Ishikawa (cell line): ENCODE measurements at regions not wholly inside any gene's neighbourhood (a gene's known extent, or its start where the extent isn't known, plus 50 kb on each side); places are given as distances from the start of the nearest gene placed in this dataset.

Source experiments
- CEBPB ChIP-seq: IDR thresholded peaks from 2 replicates; pipeline ENCODE4 v1.6.1; 2012
- CREB1 ChIP-seq: IDR thresholded peaks from 2 replicates; pipeline ENCODE4 v1.6.1; 2012; ENCODE audit warnings: low read depth
- EGR1 ChIP-seq: IDR thresholded peaks from 2 replicates; pipeline ENCODE4 v1.6.1; 2012
- EP300 ChIP-seq: IDR thresholded peaks from 2 replicates; pipeline ENCODE4 v1.6.1; 2012; ENCODE audit warnings: borderline replicate concordance
- FOXM1 ChIP-seq: IDR thresholded peaks from 2 replicates; pipeline ENCODE4 v1.6.1; 2012; ENCODE audit warnings: low read depth, borderline replicate concordance
- NFIC ChIP-seq: IDR thresholded peaks from 2 replicates; pipeline ENCODE4 v1.6.1; 2012
- RAD21 ChIP-seq: IDR thresholded peaks from 2 replicates; pipeline ENCODE4 v1.6.1; 2012; ENCODE audit warnings: low read depth
- TAF1 ChIP-seq: IDR thresholded peaks from 2 replicates; pipeline ENCODE4 v1.6.1; 2012; ENCODE audit warnings: low read depth, mild to moderate bottlenecking
- TCF12 ChIP-seq: IDR thresholded peaks from 2 replicates; pipeline ENCODE4 v1.6.1; 2012; ENCODE audit warnings: low read depth
- TEAD4 ChIP-seq: IDR thresholded peaks from 2 replicates; pipeline ENCODE4 v1.6.1; 2012
- YY1 ChIP-seq: IDR thresholded peaks from 2 replicates; pipeline ENCODE4 v1.6.1; 2012; ENCODE audit warnings: low read depth
- ZBTB7A ChIP-seq: IDR thresholded peaks from 2 replicates; pipeline ENCODE4 v1.6.1; 2012; ENCODE audit warnings: low read depth
- TF ChIP-seq, protein P1 (sequence below): IDR thresholded peaks from 2 replicates; pipeline ENCODE4 v1.6.1; 2012; ENCODE audit warnings: low read depth, mild to moderate bottlenecking
- TF ChIP-seq, protein P2 (sequence below): IDR thresholded peaks from 2 replicates; pipeline ENCODE4 v1.6.1; 2012
- TF ChIP-seq, protein P3 (sequence below): IDR thresholded peaks from 2 replicates; pipeline ENCODE4 v1.6.1; 2012

DNA sequence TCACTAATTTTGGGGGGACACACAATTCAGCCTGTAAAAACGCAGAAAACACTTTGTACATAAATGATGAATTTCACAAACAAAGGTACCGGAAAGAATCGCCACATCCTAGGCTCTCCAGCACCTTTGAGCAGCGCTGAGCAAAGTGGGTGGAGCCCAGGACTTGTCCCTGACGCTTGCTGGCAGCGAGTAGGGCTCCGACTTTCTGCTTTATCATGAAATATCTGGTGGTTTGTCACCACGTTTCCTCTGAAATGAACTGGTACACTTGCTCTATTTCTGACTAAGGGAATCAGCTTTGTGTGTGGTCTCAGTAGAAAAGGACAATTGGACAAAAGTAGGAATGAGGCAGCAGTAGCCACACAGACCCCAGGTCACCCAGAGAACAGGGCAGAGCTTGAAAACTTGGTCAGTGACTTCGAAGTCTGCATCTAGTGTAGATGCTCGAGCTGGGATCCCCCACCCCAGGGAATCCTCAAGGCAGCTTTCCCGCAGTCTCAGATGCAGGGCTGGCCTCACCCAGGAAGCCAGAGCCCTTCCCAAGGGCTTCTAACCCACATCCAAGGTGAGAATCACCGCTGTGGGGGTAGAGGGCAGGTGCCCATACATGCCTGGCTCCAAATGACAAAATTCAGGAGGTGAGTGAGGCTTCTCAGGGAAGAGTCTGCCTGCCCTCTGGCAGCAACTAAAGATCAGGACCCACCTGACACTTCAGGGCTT, 85.3 kb upstream of the SOX1 start:
- TF ChIP-seq NFIC (no peak), TCF12 (no peak), FOXM1 (no peak)
- TF ChIP-seq, protein P1, sequence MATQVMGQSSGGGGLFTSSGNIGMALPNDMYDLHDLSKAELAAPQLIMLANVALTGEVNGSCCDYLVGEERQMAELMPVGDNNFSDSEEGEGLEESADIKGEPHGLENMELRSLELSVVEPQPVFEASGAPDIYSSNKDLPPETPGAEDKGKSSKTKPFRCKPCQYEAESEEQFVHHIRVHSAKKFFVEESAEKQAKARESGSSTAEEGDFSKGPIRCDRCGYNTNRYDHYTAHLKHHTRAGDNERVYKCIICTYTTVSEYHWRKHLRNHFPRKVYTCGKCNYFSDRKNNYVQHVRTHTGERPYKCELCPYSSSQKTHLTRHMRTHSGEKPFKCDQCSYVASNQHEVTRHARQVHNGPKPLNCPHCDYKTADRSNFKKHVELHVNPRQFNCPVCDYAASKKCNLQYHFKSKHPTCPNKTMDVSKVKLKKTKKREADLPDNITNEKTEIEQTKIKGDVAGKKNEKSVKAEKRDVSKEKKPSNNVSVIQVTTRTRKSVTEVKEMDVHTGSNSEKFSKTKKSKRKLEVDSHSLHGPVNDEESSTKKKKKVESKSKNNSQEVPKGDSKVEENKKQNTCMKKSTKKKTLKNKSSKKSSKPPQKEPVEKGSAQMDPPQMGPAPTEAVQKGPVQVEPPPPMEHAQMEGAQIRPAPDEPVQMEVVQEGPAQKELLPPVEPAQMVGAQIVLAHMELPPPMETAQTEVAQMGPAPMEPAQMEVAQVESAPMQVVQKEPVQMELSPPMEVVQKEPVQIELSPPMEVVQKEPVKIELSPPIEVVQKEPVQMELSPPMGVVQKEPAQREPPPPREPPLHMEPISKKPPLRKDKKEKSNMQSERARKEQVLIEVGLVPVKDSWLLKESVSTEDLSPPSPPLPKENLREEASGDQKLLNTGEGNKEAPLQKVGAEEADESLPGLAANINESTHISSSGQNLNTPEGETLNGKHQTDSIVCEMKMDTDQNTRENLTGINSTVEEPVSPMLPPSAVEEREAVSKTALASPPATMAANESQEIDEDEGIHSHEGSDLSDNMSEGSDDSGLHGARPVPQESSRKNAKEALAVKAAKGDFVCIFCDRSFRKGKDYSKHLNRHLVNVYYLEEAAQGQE: no peak

DNA sequence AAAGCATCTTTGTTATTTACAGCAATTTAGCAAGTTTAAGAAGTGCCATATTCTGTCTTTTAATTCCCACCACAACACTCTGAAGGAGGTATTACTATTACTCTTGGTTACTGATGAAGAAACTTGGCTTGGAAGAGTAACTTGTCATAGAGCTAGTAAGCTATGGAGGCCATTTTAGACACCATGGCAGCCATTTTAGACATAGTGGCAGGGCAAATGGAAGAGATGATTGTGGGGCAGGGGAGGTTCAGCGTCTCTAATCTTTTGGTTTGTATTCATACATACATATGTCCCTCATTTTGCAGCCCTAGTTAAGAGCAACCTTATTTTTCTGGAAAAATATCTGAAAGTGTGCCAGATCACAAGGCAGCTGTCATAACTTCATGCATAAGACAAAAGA, 82.6 kb upstream of the SOX1 start:
- no peak for TF ChIP-seq EGR1
- no peak for TF ChIP-seq FOXM1
- TF ChIP-seq CEBPB: no peak
- TF ChIP-seq, protein P2, sequence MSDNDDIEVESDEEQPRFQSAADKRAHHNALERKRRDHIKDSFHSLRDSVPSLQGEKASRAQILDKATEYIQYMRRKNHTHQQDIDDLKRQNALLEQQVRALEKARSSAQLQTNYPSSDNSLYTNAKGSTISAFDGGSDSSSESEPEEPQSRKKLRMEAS: no peak
- TF ChIP-seq, protein P1: no peak
- TF ChIP-seq TAF1: no peak
- no peak for TF ChIP-seq YY1
- no peak for TF ChIP-seq CREB1
- TF ChIP-seq TCF12: no peak

DNA sequence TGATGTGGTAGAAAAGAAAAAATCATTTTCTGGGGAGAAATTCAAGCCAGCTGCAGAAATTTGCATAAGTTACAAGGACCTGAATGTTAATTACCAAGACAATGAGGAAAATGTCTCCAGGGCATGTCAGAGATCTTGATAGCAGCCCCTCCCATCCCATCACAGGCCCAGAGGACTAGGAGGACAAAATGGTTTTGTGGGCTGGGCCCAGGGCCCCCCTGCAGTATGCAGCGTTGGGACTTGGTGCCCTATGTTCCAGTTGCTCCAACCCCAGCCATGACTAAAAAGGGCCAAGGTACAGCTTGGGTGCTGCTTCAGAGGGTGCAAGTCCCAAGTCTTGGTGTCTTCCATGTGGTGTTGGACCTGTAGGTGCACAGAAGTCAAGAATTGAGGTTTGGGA, 76.6 kb upstream of the SOX1 start:
- TF ChIP-seq TAF1 (no peak), TEAD4 (no peak), NFIC (no peak)
- TF ChIP-seq, protein P2: no peak

DNA sequence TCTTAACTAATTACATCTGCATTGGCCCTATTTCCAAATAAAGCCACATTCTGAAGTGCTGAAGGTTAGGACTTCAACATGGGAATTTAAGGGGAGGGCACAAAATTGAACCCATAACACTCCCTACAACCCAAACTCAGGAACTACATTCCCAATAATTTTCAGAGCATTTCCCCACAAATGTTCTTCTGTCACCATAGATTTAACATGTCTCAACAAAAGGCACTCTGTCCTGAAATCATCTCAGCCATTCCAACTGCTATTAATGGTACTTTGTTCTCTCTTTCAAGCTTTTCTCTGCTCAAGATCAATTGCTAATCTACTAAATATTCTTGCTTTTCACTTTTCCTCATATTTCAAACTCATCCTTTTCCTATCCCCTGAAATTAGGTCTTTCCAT, 74.0 kb upstream of the SOX1 start:
- TF ChIP-seq YY1: no peak
- no peak for TF ChIP-seq EP300
- no peak for TF ChIP-seq RAD21
- TF ChIP-seq, protein P2: no peak
- no peak for TF ChIP-seq EGR1
- TF ChIP-seq FOXM1: no peak
- no peak for TF ChIP-seq TAF1
- no peak for TF ChIP-seq TCF12
- TF ChIP-seq CEBPB: no peak
- TF ChIP-seq CREB1: no peak
- no peak for TF ChIP-seq NFIC

DNA sequence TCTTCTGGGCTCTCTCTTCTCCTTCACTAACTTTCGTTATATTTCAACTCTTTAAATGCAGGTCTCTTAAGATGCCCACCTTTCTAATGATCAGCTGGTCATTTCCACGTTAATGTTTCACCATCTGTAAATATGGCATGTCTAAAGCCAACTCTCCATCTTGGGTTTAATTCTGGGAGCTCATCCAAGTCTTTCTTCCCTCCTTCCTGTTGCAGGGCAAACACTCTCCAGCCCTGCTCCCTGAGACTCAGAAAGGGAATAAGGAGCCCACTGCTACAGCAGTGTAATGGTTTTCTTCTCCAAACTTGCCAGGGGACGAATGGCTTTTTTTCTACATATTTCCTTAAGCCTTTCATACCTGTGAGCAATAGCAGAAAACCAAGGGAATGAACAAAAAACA, 73.3 kb upstream of the SOX1 start:
- TF ChIP-seq TCF12: no peak
- TF ChIP-seq, protein P2: no peak
- TF ChIP-seq, protein P3, sequence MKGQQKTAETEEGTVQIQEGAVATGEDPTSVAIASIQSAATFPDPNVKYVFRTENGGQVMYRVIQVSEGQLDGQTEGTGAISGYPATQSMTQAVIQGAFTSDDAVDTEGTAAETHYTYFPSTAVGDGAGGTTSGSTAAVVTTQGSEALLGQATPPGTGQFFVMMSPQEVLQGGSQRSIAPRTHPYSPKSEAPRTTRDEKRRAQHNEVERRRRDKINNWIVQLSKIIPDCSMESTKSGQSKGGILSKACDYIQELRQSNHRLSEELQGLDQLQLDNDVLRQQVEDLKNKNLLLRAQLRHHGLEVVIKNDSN: no peak
- no peak for TF ChIP-seq TAF1
- no peak for TF ChIP-seq CREB1
- TF ChIP-seq FOXM1: no peak
- no peak for TF ChIP-seq EGR1
- no peak for TF ChIP-seq NFIC
- TF ChIP-seq CEBPB: no peak
- TF ChIP-seq, protein P1: no peak
- no peak for TF ChIP-seq RAD21
- TF ChIP-seq ZBTB7A: no peak
- no peak for TF ChIP-seq TEAD4
- TF ChIP-seq EP300: no peak
- no peak for TF ChIP-seq YY1
